Osteoblast (primary cell): ENCODE measurements at regions not wholly inside any gene's neighbourhood (a gene's known extent, or its start where the extent isn't known, plus 50 kb on each side); places are given as distances from the start of the nearest gene placed in this dataset.

Source experiments
- DNase-seq: peaks from one replicate; pipeline ENCODE4 v3.0.0; 2011; ENCODE audit warnings: low spot score, mixed read lengths; ENCODE audit not compliant: insufficient read length; ENCODE audit errors: missing footprints
- H2AFZ ChIP-seq: 2 replicates; pipeline ENCODE4 v1.6.0; 2011; ENCODE audit warnings: mild to moderate bottlenecking, low read length
- H3K27ac ChIP-seq: 2 replicates; pipeline ENCODE4 v1.5.1; 2011; ENCODE audit warnings: mild to moderate bottlenecking, low read depth, low read length, moderate library complexity
- H3K27me3 ChIP-seq: 2 replicates; pipeline ENCODE4 v1.6.0; 2012; ENCODE audit warnings: mild to moderate bottlenecking, control low read depth, inconsistent platforms, low read length, moderate library complexity; ENCODE audit not compliant: insufficient read depth
- H3K36me3 ChIP-seq: 2 replicates; pipeline ENCODE4 v1.5.1; 2011; ENCODE audit warnings: mild to moderate bottlenecking, low read length, control low read depth, moderate library complexity; ENCODE audit not compliant: insufficient read depth
- H3K4me1 ChIP-seq: 2 replicates; pipeline ENCODE4 v1.5.1; 2011; ENCODE audit warnings: mild to moderate bottlenecking, low read length, control low read depth, moderate library complexity; ENCODE audit not compliant: insufficient read depth
- H3K4me2 ChIP-seq: 2 replicates; pipeline ENCODE4 v1.6.0; 2011; ENCODE audit warnings: mild to moderate bottlenecking, low read length; ENCODE audit not compliant: insufficient read depth
- H3K4me3 ChIP-seq: fragments of 200-600 bp; sonication (generic); 3 replicates; pipeline ENCODE4 v1.5.1; 2012; ENCODE audit warnings: mild to moderate bottlenecking, low read length, inconsistent platforms; ENCODE audit not compliant: insufficient read depth
- H3K79me2 ChIP-seq: 2 replicates; pipeline ENCODE4 v1.6.0; 2012; ENCODE audit warnings: mild to moderate bottlenecking, low read length, control low read depth, inconsistent platforms; ENCODE audit not compliant: insufficient read depth
- H3K9me3 ChIP-seq: 2 replicates; pipeline ENCODE4 v1.5.1; 2011; ENCODE audit warnings: low read depth, low read length, control low read depth
- H4K20me1 ChIP-seq: 2 replicates; pipeline ENCODE4 v1.6.0; 2012; ENCODE audit warnings: mild to moderate bottlenecking, low read length, control low read depth; ENCODE audit not compliant: insufficient read depth
- TF ChIP-seq, protein P1 (sequence below): IDR thresholded peaks from 2 replicates; pipeline ENCODE4 v1.5.1; 2011; ENCODE audit warnings: mild to moderate bottlenecking, low read depth, low read length, moderate library complexity; ENCODE audit errors: extremely low read depth

DNA sequence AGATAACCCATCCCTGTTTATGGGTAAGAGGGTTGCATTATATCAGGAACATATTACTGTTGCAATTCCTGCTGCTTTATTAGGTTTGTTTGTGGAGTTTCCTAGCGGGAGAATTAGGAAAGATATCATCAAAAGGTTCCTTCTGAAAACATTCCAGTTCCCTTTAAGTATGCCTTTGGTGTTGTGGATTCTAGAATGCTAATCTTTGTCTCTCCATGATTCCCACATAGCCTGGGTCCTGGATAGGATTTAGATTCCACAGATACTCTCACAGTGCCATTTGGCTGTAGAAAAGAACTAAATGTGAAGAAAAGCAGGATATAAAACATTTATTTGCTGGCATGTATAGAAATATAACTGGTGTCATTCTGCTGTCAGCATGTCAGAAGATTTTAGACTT, 338.7 kb downstream of the PCDH18 start:
- no peak for DNase-seq
- Histone ChIP-seq H3K9me3 (no peaks in the 10 kb centered on the region), H3K4me3 (no peak overlapping the region), H4K20me1 (no peaks in the 10 kb centered on the region), H2AFZ (no peak overlapping the region), H3K4me1 (no peaks in the 10 kb centered on the region), H3K36me3 (no peaks in the 10 kb centered on the region), H3K79me2 (no peaks in the 10 kb centered on the region), H3K4me2 (no peak overlapping the region), H3K27ac (no peak overlapping the region), H3K27me3 (no peaks in the 10 kb centered on the region)
- TF ChIP-seq, protein P1, sequence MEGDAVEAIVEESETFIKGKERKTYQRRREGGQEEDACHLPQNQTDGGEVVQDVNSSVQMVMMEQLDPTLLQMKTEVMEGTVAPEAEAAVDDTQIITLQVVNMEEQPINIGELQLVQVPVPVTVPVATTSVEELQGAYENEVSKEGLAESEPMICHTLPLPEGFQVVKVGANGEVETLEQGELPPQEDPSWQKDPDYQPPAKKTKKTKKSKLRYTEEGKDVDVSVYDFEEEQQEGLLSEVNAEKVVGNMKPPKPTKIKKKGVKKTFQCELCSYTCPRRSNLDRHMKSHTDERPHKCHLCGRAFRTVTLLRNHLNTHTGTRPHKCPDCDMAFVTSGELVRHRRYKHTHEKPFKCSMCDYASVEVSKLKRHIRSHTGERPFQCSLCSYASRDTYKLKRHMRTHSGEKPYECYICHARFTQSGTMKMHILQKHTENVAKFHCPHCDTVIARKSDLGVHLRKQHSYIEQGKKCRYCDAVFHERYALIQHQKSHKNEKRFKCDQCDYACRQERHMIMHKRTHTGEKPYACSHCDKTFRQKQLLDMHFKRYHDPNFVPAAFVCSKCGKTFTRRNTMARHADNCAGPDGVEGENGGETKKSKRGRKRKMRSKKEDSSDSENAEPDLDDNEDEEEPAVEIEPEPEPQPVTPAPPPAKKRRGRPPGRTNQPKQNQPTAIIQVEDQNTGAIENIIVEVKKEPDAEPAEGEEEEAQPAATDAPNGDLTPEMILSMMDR: no peak

DNA sequence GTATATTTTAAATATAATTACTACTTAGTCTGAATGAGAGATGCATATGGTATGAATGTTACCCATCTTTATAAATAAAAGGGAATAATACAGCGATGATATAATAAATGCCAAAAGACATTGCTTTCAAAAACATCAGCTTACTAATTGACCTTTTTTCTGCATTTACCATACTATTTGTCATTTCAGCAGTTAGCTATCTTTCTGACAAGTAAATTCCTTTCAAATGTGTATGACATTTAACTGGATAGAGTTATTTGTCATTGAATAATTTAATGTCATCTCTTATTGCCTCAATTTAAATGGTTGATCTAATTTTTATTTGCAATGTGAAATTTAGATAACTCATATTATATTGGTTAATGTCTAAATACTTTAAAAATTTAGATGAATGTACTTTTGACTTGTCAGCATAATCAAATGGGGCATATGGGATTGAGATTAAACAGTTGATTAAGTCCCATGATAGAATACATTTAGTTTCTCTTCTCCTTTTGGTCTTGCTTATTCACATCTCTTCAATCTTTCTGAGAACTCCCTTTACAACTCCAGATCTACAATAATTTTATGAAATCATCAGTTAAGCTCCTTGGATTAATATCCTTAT, 350.9 kb downstream of the PCDH18 start:
- no peaks in the 10 kb centered on the region for H3K9me3 ChIP-seq
- H2AFZ ChIP-seq: no peak overlapping the region
- H3K27me3 ChIP-seq: no peaks in the 10 kb centered on the region
- no peak overlapping the region for H3K27ac ChIP-seq
- H3K4me3 ChIP-seq: no peak overlapping the region
- no peaks in the 10 kb centered on the region for H3K4me1 ChIP-seq
- no peak for DNase-seq
- H4K20me1 ChIP-seq: no peaks in the 10 kb centered on the region
- H3K79me2 ChIP-seq: no peaks in the 10 kb centered on the region
- TF ChIP-seq, protein P1: no peak
- no peak overlapping the region for H3K4me2 ChIP-seq
- H3K36me3 ChIP-seq: no peaks in the 10 kb centered on the region

DNA sequence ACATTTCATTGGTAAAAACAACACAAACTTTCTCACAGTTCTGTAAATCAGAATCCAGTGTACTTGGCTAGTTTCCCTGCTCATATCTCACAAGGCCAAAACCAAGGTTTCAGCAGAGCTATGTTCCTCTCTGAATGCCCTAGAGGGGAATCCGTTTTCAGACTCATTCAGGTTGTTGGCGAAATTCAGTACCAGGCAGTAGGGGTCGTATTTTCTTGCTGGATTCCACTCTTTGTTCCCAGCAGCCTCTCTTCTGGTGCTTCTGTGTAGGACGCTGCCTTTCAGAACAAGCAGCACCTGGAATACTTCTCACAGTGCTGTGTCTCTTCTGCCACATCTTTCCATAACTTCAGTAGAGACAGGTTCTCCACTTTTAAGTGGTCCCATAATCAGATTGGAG, 351.9 kb downstream of the PCDH18 start:
- H3K9me3 ChIP-seq: no peaks in the 10 kb centered on the region
- H3K4me2 ChIP-seq: no peak overlapping the region
- no peak overlapping the region for H3K27ac ChIP-seq
- no peaks in the 10 kb centered on the region for H3K27me3 ChIP-seq
- no peak overlapping the region for H2AFZ ChIP-seq
- no peak overlapping the region for H3K4me3 ChIP-seq
- no peaks in the 10 kb centered on the region for H3K79me2 ChIP-seq
- TF ChIP-seq, protein P1: no peak
- no peaks in the 10 kb centered on the region for H4K20me1 ChIP-seq
- no peaks in the 10 kb centered on the region for H3K36me3 ChIP-seq
- no peaks in the 10 kb centered on the region for H3K4me1 ChIP-seq
- no peak for DNase-seq

DNA sequence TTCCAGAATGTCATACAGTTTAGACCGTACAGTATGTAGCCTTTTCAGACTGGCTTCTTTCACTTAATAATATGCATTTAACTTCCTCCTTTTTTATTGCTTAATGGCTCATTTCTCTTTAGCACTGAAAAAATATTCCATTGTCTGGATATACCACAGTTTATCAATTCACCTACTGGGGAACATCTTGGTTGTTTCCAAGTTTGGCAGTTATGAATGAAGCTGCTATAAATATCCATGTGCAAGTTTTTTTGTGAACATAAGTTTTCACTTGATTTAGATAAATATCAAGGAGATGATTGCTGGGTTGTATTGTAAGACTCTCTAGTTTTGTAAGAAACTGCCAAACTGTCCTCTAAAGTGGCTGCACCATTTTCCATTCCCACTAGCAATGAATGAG, 375.5 kb downstream of the PCDH18 start:
- no peaks in the 10 kb centered on the region for H3K36me3 ChIP-seq
- DNase-seq: no peak
- peak overlapping the region; percentile 74 for H3K27ac ChIP-seq
- H3K9me3 ChIP-seq: no peaks in the 10 kb centered on the region
- no peak overlapping the region for H3K4me3 ChIP-seq
- no peaks in the 10 kb centered on the region for H3K27me3 ChIP-seq
- no peaks in the 10 kb centered on the region for H3K79me2 ChIP-seq
- no peaks in the 10 kb centered on the region for H4K20me1 ChIP-seq
- no peak overlapping the region for H3K4me2 ChIP-seq
- TF ChIP-seq, protein P1: no peak
- peak overlapping the region; percentile 26 for H2AFZ ChIP-seq
- peaks cover 12% of the 10 kb centered on the region for H3K4me1 ChIP-seq
